ENCODE measurements at regions not wholly inside any gene's neighbourhood (a gene's known extent, or its start where the extent isn't known, plus 50 kb on each side); places are given as distances from the start of the nearest gene placed in this dataset.

DNA sequence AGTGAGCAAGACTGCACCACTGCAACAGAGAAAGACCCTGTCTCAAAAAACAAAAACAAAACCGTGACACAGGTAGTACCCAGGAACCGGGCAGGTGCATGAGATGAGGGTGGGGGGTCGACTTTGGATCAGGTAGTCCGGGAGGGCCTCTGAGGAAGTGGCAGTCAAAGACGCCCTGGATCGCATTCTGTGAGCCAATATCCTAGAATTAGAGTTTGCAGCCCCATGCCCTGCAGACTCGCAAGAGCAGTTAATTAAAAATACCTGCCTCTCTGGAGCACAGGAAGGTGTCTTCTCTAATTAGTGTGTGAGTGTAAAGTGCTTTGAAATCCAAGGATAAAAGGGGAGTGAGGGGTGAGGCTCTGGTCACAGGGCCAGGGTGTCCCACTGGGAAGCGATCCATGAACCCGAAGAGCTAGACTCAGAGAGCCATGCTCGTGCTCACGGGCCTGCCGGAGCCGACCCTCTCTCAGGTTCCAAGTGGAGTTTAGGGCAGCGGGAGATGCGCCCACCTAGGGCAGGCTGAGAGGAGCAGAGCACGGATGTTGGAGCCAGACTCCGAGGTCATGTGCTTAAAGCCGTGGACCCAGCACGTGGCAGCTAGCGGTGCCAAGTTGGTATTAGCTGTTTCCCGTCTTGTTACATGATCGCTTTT, 74.7 kb upstream of the PTPN1 start:
- H3K4me1 Mint-ChIP-seq (ENCODE audit: low read depth, unreplicated experiment): peaks cover 83% of the 10 kb centered on the region
- H3K4me3 Mint-ChIP-seq (ENCODE audit: low read depth, unreplicated experiment): no peak overlapping the region
- no TSS peak for BruUV-seq (replicated peaks)
- CTCF ChIA-PET: interaction anchor here (0.9 kb wide), 1 partner anchor 25 kb away, joined by 3 read pairs; no protein-coding TSS in a partner anchor
- no peaks in the 10 kb centered on the region for H3K9me3 Mint-ChIP-seq (ENCODE audit: low read depth, unreplicated experiment)
- TF ChIP-seq, protein P1, sequence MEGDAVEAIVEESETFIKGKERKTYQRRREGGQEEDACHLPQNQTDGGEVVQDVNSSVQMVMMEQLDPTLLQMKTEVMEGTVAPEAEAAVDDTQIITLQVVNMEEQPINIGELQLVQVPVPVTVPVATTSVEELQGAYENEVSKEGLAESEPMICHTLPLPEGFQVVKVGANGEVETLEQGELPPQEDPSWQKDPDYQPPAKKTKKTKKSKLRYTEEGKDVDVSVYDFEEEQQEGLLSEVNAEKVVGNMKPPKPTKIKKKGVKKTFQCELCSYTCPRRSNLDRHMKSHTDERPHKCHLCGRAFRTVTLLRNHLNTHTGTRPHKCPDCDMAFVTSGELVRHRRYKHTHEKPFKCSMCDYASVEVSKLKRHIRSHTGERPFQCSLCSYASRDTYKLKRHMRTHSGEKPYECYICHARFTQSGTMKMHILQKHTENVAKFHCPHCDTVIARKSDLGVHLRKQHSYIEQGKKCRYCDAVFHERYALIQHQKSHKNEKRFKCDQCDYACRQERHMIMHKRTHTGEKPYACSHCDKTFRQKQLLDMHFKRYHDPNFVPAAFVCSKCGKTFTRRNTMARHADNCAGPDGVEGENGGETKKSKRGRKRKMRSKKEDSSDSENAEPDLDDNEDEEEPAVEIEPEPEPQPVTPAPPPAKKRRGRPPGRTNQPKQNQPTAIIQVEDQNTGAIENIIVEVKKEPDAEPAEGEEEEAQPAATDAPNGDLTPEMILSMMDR (IDR thresholded peaks at IDR 0.05; ENCODE audit: unreplicated experiment): no peak
- no peak for DNase-seq
- H3K27ac Mint-ChIP-seq (ENCODE audit: unreplicated experiment): no peak overlapping the region
- H3K36me3 Mint-ChIP-seq (ENCODE audit: insufficient read depth, unreplicated experiment): peaks cover 5% of the 10 kb centered on the region
- no peaks in the 10 kb centered on the region for H3K27me3 Mint-ChIP-seq (ENCODE audit: unreplicated experiment)
- intact Hi-C loops (cut with micrococcal nuclease; ENCODE audit: unreplicated experiment): no loop called here

DNA sequence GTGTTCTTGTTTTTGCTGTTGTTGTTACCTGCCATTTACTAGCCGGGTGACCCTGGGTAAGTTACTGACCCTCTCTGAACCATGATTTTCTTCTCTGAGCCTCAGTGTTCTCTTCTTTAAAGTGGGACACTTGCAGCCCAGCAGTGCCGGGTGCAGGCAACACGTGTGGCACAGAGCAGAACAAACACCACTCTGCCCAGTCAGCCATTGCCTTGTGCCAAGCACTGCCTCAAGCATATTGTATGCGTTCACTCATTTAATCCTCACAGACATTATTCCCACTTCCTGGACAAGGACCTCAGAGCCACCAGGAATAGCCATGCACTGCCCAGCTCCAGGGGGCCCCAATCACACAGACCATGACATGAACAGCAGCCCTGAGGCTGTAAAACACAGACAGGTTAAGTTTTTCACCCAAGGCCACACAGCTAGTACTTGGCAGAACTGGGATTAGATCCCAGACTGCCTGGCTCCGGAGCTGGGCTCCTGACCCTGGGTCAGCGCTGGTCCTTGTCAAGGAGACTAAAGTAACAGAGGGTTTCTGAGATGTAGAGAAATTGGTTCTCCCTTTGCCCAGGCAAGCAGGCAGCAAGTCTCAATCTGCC, 74.0 kb upstream of the PTPN1 start:
- peaks cover 83% of the 10 kb centered on the region for H3K4me1 Mint-ChIP-seq (ENCODE audit: low read depth, unreplicated experiment)
- H3K36me3 Mint-ChIP-seq (ENCODE audit: insufficient read depth, unreplicated experiment): peaks cover 9% of the 10 kb centered on the region
- intact Hi-C loops (cut with micrococcal nuclease; ENCODE audit: unreplicated experiment): no loop called here
- CTCF ChIA-PET: no interaction called here
- DNase-seq: no peak
- no peak overlapping the region for H3K4me3 Mint-ChIP-seq (ENCODE audit: low read depth, unreplicated experiment)
- TF ChIP-seq, protein P1 (IDR thresholded peaks at IDR 0.05; ENCODE audit: unreplicated experiment): no peak
- no peaks in the 10 kb centered on the region for H3K27me3 Mint-ChIP-seq (ENCODE audit: unreplicated experiment)
- no peaks in the 10 kb centered on the region for H3K9me3 Mint-ChIP-seq (ENCODE audit: low read depth, unreplicated experiment)
- H3K27ac Mint-ChIP-seq (ENCODE audit: unreplicated experiment): no peak overlapping the region
- BruUV-seq (replicated peaks): no TSS peak

DNA sequence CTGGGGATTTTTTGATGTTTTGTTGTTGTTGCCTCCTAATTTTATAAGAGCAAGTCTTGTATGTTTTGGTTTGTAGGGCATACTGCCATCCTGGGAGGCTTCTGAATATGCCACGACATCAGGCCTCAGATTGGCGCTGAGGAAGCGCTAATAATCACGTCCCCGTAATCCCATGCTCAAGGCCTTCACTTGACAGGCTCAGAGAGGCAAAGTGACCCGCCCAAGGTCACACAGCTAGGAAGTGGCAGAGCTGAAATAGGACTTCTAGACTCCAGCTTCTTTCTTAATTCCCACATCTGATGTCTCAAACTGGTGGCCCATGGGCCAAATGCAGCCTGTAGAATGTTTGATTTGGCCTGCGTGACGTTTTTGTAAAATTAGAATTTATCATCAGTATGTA, 73.5 kb upstream of the PTPN1 start:
- BruUV-seq (replicated peaks): no TSS peak
- TF ChIP-seq, protein P1 (IDR thresholded peaks at IDR 0.05; ENCODE audit: unreplicated experiment): no peak
- no peak overlapping the region for H3K4me3 Mint-ChIP-seq (ENCODE audit: low read depth, unreplicated experiment)
- intact Hi-C loops (cut with micrococcal nuclease; ENCODE audit: unreplicated experiment): no loop called here
- CTCF ChIA-PET: no interaction called here
- peaks cover 83% of the 10 kb centered on the region for H3K4me1 Mint-ChIP-seq (ENCODE audit: low read depth, unreplicated experiment)
- no peak for DNase-seq
- no peak overlapping the region for H3K27ac Mint-ChIP-seq (ENCODE audit: unreplicated experiment)
- no peaks in the 10 kb centered on the region for H3K9me3 Mint-ChIP-seq (ENCODE audit: low read depth, unreplicated experiment)
- H3K27me3 Mint-ChIP-seq (ENCODE audit: unreplicated experiment): no peaks in the 10 kb centered on the region
- H3K36me3 Mint-ChIP-seq (ENCODE audit: insufficient read depth, unreplicated experiment): peaks cover 9% of the 10 kb centered on the region

DNA sequence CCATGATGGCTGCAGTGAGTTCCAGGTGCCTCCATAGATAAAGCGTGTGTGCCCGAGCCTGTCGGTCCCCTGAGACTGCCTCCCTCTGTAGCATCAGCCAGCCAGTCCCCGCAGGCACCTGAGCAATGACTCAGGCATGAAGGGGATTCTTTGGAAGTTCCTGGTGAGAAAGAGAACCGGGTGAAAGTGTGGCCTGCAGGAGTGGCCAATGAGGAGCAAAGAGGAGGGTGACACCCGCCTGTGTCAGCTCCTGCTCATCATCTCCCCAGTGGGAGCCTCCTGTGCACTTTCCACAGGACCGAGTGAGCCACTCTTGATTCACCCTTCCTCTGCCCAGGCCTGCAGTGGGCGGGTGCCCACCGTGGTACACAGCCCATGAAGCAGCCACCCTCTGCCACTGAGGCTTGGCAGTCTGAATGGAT, 71.2 kb upstream of the PTPN1 start:
- peaks cover 67% of the 10 kb centered on the region for H3K4me1 Mint-ChIP-seq (ENCODE audit: low read depth, unreplicated experiment)
- no peaks in the 10 kb centered on the region for H3K9me3 Mint-ChIP-seq (ENCODE audit: low read depth, unreplicated experiment)
- TF ChIP-seq, protein P1 (IDR thresholded peaks at IDR 0.05; ENCODE audit: unreplicated experiment): no peak
- no peaks in the 10 kb centered on the region for H3K27me3 Mint-ChIP-seq (ENCODE audit: unreplicated experiment)
- no TSS peak for BruUV-seq (replicated peaks)
- CTCF ChIA-PET: no interaction called here
- intact Hi-C loops (cut with micrococcal nuclease; ENCODE audit: unreplicated experiment): no loop called here
- peaks cover 9% of the 10 kb centered on the region for H3K36me3 Mint-ChIP-seq (ENCODE audit: insufficient read depth, unreplicated experiment)
- peak; percentile 85 for DNase-seq
- no peak overlapping the region for H3K4me3 Mint-ChIP-seq (ENCODE audit: low read depth, unreplicated experiment)
- peak overlapping the region; percentile 87 for H3K27ac Mint-ChIP-seq (ENCODE audit: unreplicated experiment)
